Vagina (tissue), 2 donors: ENCODE measurements at regions not wholly inside any gene's neighbourhood (a gene's known extent, or its start where the extent isn't known, plus 50 kb on each side); places are given as distances from the start of the nearest gene placed in this dataset.

Experiments
- DNase-seq, 2 donors: peaks; one replicate each; pipeline ENCODE4 v3.0.0-alpha.2; 2017; ENCODE audit errors: extremely low spot score in 2 of 2
- H3K27ac ChIP-seq: fragments of 200-600 bp; sonication (generic); one replicate; pipeline ENCODE4 v1.5.1; 2019
- H3K27me3 ChIP-seq: fragments of 200-600 bp; sonication (generic); one replicate; pipeline ENCODE4 v1.5.1; 2019
- H3K36me3 ChIP-seq, 2 donors: fragments of 200-600 bp; sonication (generic); one replicate each; pipeline ENCODE4 v1.5.1; 2017 to 2019
- H3K4me1 ChIP-seq: fragments of 200-600 bp; sonication (generic); one replicate; pipeline ENCODE4 v1.5.1; 2019
- H3K4me3 ChIP-seq, 2 donors: fragments of 200-600 bp; sonication (generic); 1 replicate in 1 of 2; 2 replicates in 1 of 2; pipeline ENCODE4 v1.5.1; 2016 to 2019
- H3K9me3 ChIP-seq: fragments of 200-600 bp; sonication (generic); one replicate; pipeline ENCODE4 v1.5.1; 2019
- CTCF ChIP-seq, 3 experiments: fragments of 450-650 bp in 2 of 3; fragments of 200-600 bp in 1 of 3; sonication (generic) in 1 of 3; IDR thresholded peaks; one replicate each; pipeline ENCODE4 v1.5.1; 2017 to 2019; ENCODE audit warnings: antibody characterized with exemption in 3 of 3, mild to moderate bottlenecking in 2 of 3, moderate library complexity in 2 of 3
- POLR2A ChIP-seq, 2 donors: fragments of 450-650 bp; IDR thresholded peaks; one replicate each; pipeline ENCODE4 v1.6.1; 2017; ENCODE audit warnings: antibody characterized with exemption in 2 of 2, mild to moderate bottlenecking in 2 of 2, moderate library complexity in 2 of 2
- POLR2AphosphoS5 ChIP-seq, 2 donors: sonication (generic); formaldehyde crosslinking; IDR thresholded peaks; one replicate each; pipeline ENCODE4 v1.9.0; 2017; ENCODE audit warnings: antibody characterized with exemption in 2 of 2, mild to moderate bottlenecking in 2 of 2, low read depth in 1 of 2; ENCODE audit not compliant: insufficient read depth in 1 of 2
- intact Hi-C: fragments of 100-400 bp; cut with DNase I; formaldehyde crosslinking; loops from one replicate; pipeline ENCODE4 v1.15.1; 2023

GRCh38 chr15:95458721-95459120, 871.8 kb upstream of the NR2F2 start:
- intact Hi-C loops: no loop called here
- DNase-seq: no peak

GRCh38 chr15:95459273-95459672, 871.2 kb upstream of the NR2F2 start:
- Histone ChIP-seq H3K27ac (no peak overlapping the region), H3K27me3 (no peaks in the 10 kb centered on the region), H3K4me1 (peaks cover 13% of the 10 kb centered on the region), H3K9me3 (no peaks in the 10 kb centered on the region), H3K4me3 (no peak overlapping the region), H3K36me3 (no peaks in the 10 kb centered on the region)
- intact Hi-C loops: no loop called here
- DNase-seq: no peak
- TF ChIP-seq POLR2A (IDR thresholded peaks at IDR 0.05) (no peak), CTCF (IDR thresholded peaks at IDR 0.05) (no peak)

More at GRCh38 chr15:95458721-95459120, 871.8 kb upstream of the NR2F2 start:
- Histone ChIP-seq H3K27ac (no peak overlapping the region), H3K4me1 (peaks cover 8% of the 10 kb centered on the region), H3K27me3 (no peaks in the 10 kb centered on the region), H3K9me3 (no peaks in the 10 kb centered on the region), H3K4me3 (no peak overlapping the region), H3K36me3 (no peaks in the 10 kb centered on the region)
- no peak for TF ChIP-seq POLR2A (IDR thresholded peaks at IDR 0.05)
- no peak for TF ChIP-seq POLR2AphosphoS5 (IDR thresholded peaks at IDR 0.05; ENCODE audit: insufficient read depth in 1 of 2, low read depth in 1 of 2)
- TF ChIP-seq CTCF (IDR thresholded peaks at IDR 0.05): no peak

GRCh38 chr15:95464509-95464908, 866.0 kb upstream of the NR2F2 start:
- TF ChIP-seq POLR2AphosphoS5 (IDR thresholded peaks at IDR 0.05; ENCODE audit: insufficient read depth in 1 of 2, low read depth in 1 of 2) (no peak), CTCF (IDR thresholded peaks at IDR 0.05) (no peak), POLR2A (IDR thresholded peaks at IDR 0.05) (no peak)
- intact Hi-C loops: loop anchor here (10.0 kb wide), 1 partner anchor 860 kb away; no protein-coding TSS in a partner anchor
- peak overlapping the region; percentile 21 for H3K27ac ChIP-seq
- no peaks in the 10 kb centered on the region for H3K36me3 ChIP-seq
- DNase-seq: no peak
- H3K27me3 ChIP-seq: no peaks in the 10 kb centered on the region
- peaks cover 7% of the 10 kb centered on the region for H3K4me1 ChIP-seq
- no peaks in the 10 kb centered on the region for H3K9me3 ChIP-seq
- H3K4me3 ChIP-seq: peak overlapping the region; percentile 14 to 35

GRCh38 chr15:95468820-95469219, 861.7 kb upstream of the NR2F2 start:
- peaks cover 4% of the 10 kb centered on the region for H3K4me1 ChIP-seq
- intact Hi-C loops: loop anchor here (10.0 kb wide), 1 partner anchor 856 kb away; no protein-coding TSS in a partner anchor
- DNase-seq: no peak
- H3K36me3 ChIP-seq: no peaks in the 10 kb centered on the region
- H3K27ac ChIP-seq: no peak overlapping the region
- H3K4me3 ChIP-seq: no peak overlapping the region
- no peaks in the 10 kb centered on the region for H3K9me3 ChIP-seq
- TF ChIP-seq POLR2AphosphoS5 (IDR thresholded peaks at IDR 0.05; ENCODE audit: insufficient read depth in 1 of 2, low read depth in 1 of 2): no peak
- no peak for TF ChIP-seq POLR2A (IDR thresholded peaks at IDR 0.05)
- H3K27me3 ChIP-seq: no peaks in the 10 kb centered on the region

GRCh38 chr15:95469496-95470000, 861.0 kb upstream of the NR2F2 start:
- Histone ChIP-seq H3K4me1 (no peaks in the 10 kb centered on the region), H3K27me3 (no peaks in the 10 kb centered on the region), H3K36me3 (no peaks in the 10 kb centered on the region), H3K9me3 (no peaks in the 10 kb centered on the region), H3K27ac (no peak overlapping the region), H3K4me3 (no peak overlapping the region)
- DNase-seq: no peak
- TF ChIP-seq POLR2AphosphoS5 (IDR thresholded peaks at IDR 0.05; ENCODE audit: insufficient read depth in 1 of 2, low read depth in 1 of 2) (no peak), CTCF (IDR thresholded peaks at IDR 0.05) (no peak), POLR2A (IDR thresholded peaks at IDR 0.05) (no peak)
- intact Hi-C loops: loop anchor here (10.0 kb wide), 1 partner anchor 855 kb away; no protein-coding TSS in a partner anchor
